Ishikawa (cell line): ENCODE measurements at regions not wholly inside any gene's neighbourhood (a gene's known extent, or its start where the extent isn't known, plus 50 kb on each side); places are given as distances from the start of the nearest gene placed in this dataset.

Experiments
- CEBPB ChIP-seq: IDR thresholded peaks from 2 replicates; pipeline ENCODE4 v1.6.1; 2012
- CREB1 ChIP-seq: IDR thresholded peaks from 2 replicates; pipeline ENCODE4 v1.6.1; 2012; ENCODE audit warnings: low read depth
- EGR1 ChIP-seq: IDR thresholded peaks from 2 replicates; pipeline ENCODE4 v1.6.1; 2012
- EP300 ChIP-seq: IDR thresholded peaks from 2 replicates; pipeline ENCODE4 v1.6.1; 2012; ENCODE audit warnings: borderline replicate concordance
- FOXM1 ChIP-seq: IDR thresholded peaks from 2 replicates; pipeline ENCODE4 v1.6.1; 2012; ENCODE audit warnings: low read depth, borderline replicate concordance
- NFIC ChIP-seq: IDR thresholded peaks from 2 replicates; pipeline ENCODE4 v1.6.1; 2012
- RAD21 ChIP-seq: IDR thresholded peaks from 2 replicates; pipeline ENCODE4 v1.6.1; 2012; ENCODE audit warnings: low read depth
- TAF1 ChIP-seq: IDR thresholded peaks from 2 replicates; pipeline ENCODE4 v1.6.1; 2012; ENCODE audit warnings: low read depth, mild to moderate bottlenecking
- TCF12 ChIP-seq: IDR thresholded peaks from 2 replicates; pipeline ENCODE4 v1.6.1; 2012; ENCODE audit warnings: low read depth
- TEAD4 ChIP-seq: IDR thresholded peaks from 2 replicates; pipeline ENCODE4 v1.6.1; 2012
- USF1 ChIP-seq: IDR thresholded peaks from 2 replicates; pipeline ENCODE4 v1.6.1; 2012
- YY1 ChIP-seq: IDR thresholded peaks from 2 replicates; pipeline ENCODE4 v1.6.1; 2012; ENCODE audit warnings: low read depth
- ZBTB7A ChIP-seq: IDR thresholded peaks from 2 replicates; pipeline ENCODE4 v1.6.1; 2012; ENCODE audit warnings: low read depth
- TF ChIP-seq, protein P1 (sequence below): IDR thresholded peaks from 2 replicates; pipeline ENCODE4 v1.6.1; 2012
- TF ChIP-seq, protein P2 (sequence below): IDR thresholded peaks from 2 replicates; pipeline ENCODE4 v1.6.1; 2012; ENCODE audit warnings: low read depth, mild to moderate bottlenecking

DNA sequence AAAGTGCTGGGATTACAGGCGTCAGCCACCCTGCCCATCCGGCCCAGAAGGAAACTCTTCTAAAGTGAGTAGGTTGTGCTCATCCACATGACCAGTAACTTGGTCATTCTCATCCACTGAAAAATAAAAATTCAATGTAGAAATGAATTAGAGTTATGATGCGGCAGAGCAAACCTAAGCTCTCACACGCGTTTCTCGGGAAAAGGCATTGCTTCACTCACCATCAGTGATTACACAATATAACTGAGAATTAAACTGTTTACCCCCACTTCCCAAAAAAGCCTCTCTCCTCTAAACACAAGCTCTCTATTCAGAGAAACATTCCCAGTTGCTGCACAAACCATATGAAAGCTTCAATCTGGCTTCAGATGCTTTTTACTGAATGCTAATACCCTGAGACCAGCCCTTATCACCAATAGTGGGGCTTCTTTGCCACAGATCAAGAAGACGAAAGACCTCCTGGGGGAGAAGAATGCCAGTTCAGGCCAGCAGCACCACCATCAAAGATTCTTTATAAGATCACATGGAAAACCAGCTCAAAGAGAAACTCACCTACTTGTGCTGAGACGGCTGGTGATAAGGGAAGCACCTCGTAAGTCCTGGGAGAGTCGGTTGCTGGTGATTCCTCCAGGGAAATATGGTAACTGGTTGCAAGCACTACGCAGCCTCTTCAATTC, 121.5 kb upstream of the SFSWAP start:
- no peak for TF ChIP-seq ZBTB7A
- TF ChIP-seq USF1 = no peak
- TF ChIP-seq EP300 = no peak
- TF ChIP-seq CEBPB = no peak
- no peak for TF ChIP-seq FOXM1
- TF ChIP-seq TEAD4 = no peak

DNA sequence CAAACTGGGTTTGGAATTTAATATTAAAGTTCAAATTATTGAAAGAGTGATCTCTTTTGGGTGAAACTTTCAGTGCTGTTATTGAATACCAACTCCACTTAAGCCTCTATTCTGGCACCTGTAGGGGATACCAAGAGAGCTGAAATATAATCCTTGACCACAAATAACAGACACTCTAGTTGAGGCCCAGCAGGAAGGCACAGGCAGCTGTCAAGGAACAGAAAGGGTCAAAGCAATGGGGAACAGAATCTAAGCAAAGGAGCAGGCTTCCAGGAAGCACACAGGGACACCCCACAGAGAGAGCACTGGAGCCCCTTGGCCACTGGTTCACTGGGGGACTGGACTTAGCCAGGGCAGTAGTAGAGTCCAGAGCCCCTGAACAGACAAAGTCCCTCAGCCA, 120.9 kb upstream of the SFSWAP start:
- no peak for TF ChIP-seq YY1
- no peak for TF ChIP-seq FOXM1
- TF ChIP-seq EGR1 = no peak
- TF ChIP-seq, protein P1, sequence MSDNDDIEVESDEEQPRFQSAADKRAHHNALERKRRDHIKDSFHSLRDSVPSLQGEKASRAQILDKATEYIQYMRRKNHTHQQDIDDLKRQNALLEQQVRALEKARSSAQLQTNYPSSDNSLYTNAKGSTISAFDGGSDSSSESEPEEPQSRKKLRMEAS = no peak
- TF ChIP-seq, protein P2, sequence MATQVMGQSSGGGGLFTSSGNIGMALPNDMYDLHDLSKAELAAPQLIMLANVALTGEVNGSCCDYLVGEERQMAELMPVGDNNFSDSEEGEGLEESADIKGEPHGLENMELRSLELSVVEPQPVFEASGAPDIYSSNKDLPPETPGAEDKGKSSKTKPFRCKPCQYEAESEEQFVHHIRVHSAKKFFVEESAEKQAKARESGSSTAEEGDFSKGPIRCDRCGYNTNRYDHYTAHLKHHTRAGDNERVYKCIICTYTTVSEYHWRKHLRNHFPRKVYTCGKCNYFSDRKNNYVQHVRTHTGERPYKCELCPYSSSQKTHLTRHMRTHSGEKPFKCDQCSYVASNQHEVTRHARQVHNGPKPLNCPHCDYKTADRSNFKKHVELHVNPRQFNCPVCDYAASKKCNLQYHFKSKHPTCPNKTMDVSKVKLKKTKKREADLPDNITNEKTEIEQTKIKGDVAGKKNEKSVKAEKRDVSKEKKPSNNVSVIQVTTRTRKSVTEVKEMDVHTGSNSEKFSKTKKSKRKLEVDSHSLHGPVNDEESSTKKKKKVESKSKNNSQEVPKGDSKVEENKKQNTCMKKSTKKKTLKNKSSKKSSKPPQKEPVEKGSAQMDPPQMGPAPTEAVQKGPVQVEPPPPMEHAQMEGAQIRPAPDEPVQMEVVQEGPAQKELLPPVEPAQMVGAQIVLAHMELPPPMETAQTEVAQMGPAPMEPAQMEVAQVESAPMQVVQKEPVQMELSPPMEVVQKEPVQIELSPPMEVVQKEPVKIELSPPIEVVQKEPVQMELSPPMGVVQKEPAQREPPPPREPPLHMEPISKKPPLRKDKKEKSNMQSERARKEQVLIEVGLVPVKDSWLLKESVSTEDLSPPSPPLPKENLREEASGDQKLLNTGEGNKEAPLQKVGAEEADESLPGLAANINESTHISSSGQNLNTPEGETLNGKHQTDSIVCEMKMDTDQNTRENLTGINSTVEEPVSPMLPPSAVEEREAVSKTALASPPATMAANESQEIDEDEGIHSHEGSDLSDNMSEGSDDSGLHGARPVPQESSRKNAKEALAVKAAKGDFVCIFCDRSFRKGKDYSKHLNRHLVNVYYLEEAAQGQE = no peak
- TF ChIP-seq USF1 = no peak
- no peak for TF ChIP-seq CREB1
- TF ChIP-seq NFIC = no peak
- TF ChIP-seq EP300 = no peak
- no peak for TF ChIP-seq TCF12

- TF ChIP-seq EGR1 (no peak), TEAD4 (no peak), EP300 (no peak), FOXM1 (no peak), TCF12 (no peak), RAD21 (no peak), NFIC (no peak), TAF1 (no peak), CREB1 (no peak), CEBPB (no peak), YY1 (no peak), ZBTB7A (no peak), USF1 (no peak)
- TF ChIP-seq, protein P2 = no peak
- TF ChIP-seq, protein P1 = no peak
These were observed 119.8 kb upstream of the SFSWAP start for GRCh38 chr12:131591136-131591535.

DNA sequence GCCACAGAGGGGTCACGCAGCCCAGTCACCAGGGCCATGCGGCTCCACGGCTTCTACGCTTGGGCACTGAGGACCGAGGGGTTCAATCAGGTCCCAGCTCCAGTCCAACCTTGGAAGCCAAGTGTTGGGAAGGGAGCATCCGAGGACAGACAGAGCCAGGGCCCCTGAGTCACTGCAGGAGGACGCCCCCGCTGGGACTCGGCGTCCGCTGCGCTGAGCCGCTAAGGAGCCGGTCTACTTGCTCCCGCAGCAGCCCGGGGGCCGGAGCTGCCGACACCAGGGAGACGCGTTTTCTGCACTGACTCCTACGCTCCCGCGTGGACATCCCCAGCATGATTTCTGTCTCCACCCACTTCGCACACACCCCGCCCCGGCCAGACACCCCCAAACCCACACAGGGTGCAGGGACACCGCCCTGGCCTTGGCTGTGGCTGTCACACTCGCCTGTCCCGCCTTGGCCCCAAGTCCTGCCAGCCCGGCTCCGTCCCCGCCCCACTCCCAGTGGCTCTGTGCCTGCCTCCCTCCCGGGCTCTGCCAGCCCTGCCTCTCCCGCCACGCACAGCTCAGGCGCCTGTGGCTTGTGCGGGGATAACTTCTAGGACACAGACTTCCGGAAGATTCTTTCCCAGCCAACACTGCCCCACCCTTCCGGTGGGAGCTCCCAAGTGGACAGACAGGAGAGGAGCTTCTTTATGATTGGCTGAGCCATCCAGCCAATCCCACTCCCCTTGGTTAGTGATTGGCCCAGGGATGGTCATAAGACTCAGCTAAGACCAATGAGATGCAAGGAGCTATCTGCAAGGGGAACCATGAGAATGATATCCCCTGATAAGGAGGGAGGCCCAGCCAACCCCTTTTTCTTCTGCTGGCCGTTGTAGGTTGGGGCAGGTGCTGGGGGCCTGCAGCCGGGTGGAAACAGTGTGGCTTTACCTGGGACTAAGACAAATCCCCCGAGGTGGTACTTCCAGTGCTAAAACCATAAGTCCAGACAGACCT, 118.9 kb upstream of the SFSWAP start:
- TF ChIP-seq TAF1 (no peak), CREB1 (no peak), CEBPB (no peak), TEAD4 (no peak), YY1 (no peak), EGR1 (no peak), USF1 (no peak), ZBTB7A (no peak), RAD21 (no peak), TCF12 (no peak)
- TF ChIP-seq, protein P2 = no peak
- TF ChIP-seq, protein P1 = no peak
